8988T (cell line): ENCODE measurements at regions not wholly inside any gene's neighbourhood (a gene's known extent, or its start where the extent isn't known, plus 50 kb on each side); places are given as distances from the start of the nearest gene placed in this dataset.
"Not testable (repeated sequence)": the region's sequence is repeated elsewhere in the genome, so short reads cannot be mapped to it uniquely, and the experiment has no call there.

Experiments used
- DNase-seq: peaks from one replicate; pipeline ENCODE4 v3.0.0; 2011

GRCh38 chr10:109633846-109634245 lies 289.5 kb downstream of the XPNPEP1 start:
- DNase-seq, result no peak

DNA sequence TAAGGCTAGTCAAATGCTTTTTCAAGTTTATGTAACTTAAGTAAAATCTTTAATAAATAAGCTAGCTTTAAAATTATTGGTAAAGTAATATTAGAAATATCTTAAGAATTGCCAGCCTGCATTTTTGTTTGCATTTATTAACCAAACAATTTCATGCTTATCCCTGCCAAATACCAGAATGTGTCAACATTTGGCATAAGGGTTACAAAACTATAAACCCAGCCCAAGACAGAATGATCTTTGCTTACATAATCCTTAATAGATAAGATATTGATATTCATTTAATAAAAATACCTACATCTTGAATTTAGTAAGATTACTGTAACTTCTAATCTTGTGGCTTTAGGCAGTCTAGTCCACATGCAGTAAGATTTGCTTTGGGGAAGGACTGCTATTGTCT lies 290.3 kb downstream of the XPNPEP1 start:
- not testable (repeated sequence) for DNase-seq

DNA sequence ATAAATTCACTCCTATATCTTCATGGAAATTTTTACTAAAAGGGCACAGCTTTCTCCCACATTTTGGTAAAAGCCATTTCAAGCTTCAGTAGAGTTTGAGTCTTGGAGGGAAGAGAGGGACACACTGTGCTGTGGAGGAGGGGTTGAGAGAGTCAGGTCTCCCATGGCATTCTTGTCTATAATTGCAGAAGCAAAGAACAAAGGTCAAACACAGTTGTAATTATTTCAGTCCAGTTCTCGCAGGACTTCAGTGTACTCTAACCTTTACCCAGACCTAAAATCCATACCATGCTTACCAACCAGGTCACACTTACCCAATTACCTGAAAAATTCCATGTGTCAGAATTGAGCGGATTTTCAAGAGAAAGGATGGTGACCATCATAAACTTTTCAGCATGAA lies 298.4 kb downstream of the XPNPEP1 start:
- DNase-seq, result no peak

GRCh38 chr10:109622566-109622965 lies 300.7 kb downstream of the XPNPEP1 start:
- no peak for DNase-seq

DNA sequence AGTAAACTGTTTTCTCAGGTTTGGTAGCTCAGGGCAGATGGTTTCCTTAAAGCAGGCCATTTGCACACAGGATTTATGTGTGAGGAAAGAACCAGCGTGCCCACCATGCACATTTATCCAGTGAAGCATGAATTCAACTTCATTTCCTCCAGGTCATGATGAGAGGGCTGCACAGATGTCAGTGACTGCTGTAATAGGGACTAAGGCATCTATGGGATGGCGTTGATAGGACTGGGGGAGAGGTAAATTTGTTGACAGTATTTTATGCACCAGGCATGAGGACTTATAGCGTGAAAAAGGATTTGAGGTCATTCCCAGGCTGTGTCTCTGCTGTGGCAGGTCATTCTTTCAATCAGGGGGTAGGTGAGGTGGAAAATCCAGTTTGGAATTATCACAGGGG lies 302.9 kb downstream of the XPNPEP1 start:
- DNase-seq, result no peak

- DNase-seq, result no peak
These were observed 303.4 kb downstream of the XPNPEP1 start for GRCh38 chr10:109619914-109620313.

DNA sequence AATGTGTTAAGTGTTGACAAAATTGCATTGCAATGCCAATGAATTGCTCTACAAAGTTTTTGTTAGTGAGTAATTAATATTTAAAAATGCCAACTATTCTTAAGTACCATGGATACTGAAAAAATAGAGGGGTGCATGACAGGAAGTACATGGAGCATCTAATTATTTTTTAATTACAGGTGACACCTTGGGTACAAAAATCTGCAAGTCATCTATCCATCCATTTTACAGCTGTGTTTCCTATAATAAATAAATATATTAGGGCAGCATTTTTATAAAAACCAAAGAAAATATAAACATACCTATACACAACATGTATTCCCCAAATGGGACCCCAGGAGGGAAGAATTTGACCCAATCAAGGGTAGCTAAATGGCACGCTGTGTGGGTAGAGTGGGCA lies 304.6 kb downstream of the XPNPEP1 start:
- DNase-seq, result no peak

- no peak for DNase-seq
These were observed 305.0 kb downstream of the XPNPEP1 start for GRCh38 chr10:109618301-109618700.

- no peak for DNase-seq
These were observed 306.8 kb downstream of the XPNPEP1 start for GRCh38 chr10:109616359-109616980.

GRCh38 chr10:109595356-109595755 lies 328.0 kb downstream of the XPNPEP1 start:
- DNase-seq, result not testable (repeated sequence)

DNA sequence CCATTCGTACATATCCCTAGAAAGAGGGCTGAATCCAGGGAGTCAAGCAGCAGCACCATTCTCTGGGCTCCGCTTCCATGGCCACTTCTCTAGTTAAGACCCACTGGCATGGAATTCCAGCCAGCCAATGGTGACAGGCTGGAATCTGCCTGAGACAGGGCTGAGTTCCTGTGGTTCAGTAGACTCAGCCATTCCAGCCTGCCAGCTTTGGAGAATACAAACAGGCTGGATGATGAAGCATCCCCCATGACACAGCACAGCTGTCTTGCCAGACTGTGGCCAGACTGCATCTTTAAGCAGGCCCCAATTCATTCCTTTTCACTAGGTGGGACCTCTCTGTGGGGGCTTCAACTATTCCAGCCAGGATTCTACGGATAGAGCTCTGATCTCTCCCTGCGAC lies 329.6 kb downstream of the XPNPEP1 start:
- DNase-seq, result no peak

GRCh38 chr10:109592391-109592790 lies 330.9 kb downstream of the XPNPEP1 start:
- DNase-seq, result no peak

DNA sequence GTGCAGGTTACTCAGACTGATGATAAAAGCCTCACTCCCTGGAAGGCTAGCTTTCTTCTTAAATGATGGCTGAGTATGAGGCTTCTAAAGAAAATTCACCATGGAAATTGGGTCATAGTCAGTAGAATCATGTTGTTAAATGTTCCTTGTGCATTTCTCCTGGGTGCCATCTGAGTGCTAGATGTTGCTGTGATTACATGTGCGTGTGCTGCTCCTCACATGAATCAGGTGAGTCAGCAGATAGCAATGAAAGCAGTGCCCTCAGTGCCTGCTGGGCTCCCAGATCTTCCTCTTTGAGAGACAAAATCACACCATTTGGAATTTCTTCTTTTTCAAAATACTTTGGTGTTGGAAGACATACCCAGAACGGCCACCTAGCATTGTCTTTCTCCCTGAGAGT lies 331.7 kb downstream of the XPNPEP1 start:
- peak; percentile 26 for DNase-seq

- no peak for DNase-seq
These were observed 335.1 kb downstream of the XPNPEP1 start for GRCh38 chr10:109588259-109588658.

DNA sequence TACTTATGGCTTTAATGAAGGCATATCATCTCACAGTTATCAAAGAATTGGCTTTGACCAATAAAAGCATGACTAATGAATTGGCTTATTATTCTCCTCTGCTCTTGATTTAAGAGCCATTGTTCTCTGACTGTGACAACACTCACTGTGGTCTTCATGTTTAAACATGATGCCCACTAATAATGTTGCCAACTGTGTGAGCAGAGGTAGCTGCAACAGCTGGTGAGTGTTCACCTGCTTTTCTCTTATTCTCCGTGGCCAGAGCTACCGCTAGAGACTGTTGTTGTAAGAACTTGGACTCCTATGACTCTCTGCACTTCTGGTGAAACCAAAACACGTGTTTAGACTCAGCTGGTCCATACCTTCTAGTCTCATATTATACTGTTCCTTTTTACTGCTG lies 335.9 kb downstream of the XPNPEP1 start:
- no peak for DNase-seq

DNA sequence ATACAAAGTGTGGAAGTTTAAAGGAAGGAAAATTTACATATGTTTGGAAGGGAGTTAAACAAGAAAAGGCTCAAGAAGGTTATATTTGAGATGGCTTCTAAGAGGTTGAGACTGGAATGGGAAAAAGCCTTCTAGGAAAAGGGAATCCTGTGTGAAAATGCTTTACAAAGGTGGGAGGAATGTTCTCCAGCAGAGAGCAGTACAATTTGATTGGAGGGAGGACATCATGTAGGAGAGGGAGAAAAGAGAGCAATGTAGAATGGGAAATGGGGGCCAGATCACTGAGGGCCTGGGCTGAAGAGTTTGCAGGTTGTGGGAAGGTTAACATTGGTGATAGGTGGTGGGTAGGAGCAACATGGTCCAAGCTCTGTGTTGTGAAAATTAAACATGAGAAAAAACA lies 366.9 kb downstream of the XPNPEP1 start:
- DNase-seq, result no peak

GRCh38 chr10:109542050-109542603 lies 381.2 kb downstream of the XPNPEP1 start:
- DNase-seq, result not testable (repeated sequence)

GRCh38 chr10:109534193-109534592 lies 389.1 kb downstream of the XPNPEP1 start:
- no peak for DNase-seq

GRCh38 chr10:109529258-109529657 lies 394.1 kb downstream of the XPNPEP1 start:
- DNase-seq, result no peak

- DNase-seq, result no peak
These were observed 405.6 kb downstream of the XPNPEP1 start for GRCh38 chr10:109517748-109518147.

- DNase-seq, result no peak
These were observed 418.9 kb downstream of the XPNPEP1 start for GRCh38 chr10:109504401-109504800.

GRCh38 chr10:109487691-109488090 lies 435.6 kb downstream of the XPNPEP1 start:
- DNase-seq, result no peak

GRCh38 chr10:109480836-109481235 lies 442.5 kb downstream of the XPNPEP1 start:
- DNase-seq, result no peak

DNA sequence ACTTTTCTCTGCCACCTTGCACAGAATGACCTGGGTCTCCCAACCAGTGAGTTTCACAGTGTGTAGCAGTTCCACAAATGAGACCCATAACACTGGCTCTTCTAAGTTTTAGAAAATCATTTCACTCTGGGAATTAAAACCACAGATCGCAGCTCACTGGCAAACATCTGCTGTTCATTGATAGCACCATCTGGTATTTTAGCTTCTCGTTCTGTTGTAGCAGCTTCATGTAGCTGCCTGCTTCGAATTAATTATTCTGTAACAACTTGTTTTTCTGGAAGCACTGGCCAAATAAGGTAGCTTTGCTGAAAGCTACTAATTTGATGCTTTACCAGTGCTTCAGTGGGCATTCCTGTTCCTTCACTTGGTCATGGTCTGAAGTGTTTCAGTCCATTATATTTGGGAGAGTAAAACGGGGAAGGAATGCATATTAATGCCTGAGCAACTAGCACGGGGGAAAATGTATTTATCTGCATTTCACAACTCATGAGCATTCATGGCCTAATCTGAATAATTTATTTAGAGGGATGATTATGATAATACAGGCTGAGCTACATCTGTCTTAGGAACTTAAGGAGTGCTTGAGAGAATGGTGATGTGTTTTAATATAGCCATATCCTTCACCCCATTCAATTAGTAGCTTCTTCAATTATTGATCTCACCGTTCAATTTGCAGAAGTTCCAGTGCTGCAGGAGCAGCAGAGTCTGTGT lies 447.4 kb downstream of the XPNPEP1 start:
- no peak for DNase-seq

DNA sequence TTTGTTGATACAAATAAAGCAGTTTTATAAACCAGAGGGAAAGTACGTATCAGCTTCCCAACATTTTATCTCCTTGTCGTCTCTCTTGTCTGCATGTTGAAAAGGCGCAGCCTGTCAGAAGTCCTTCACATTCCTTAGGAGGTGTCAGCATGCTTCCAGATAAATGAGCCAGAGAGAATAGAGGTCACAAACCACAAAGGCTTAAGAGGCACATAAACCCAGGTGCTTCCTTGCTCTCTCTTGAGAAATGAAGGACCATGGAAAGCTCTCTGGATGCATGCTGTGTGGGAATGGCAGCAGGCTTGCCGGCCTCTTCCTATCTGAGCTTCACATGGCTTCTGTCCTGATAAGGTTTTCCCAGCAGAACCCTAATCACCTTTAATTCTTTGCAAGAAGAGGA lies 448.5 kb downstream of the XPNPEP1 start:
- DNase-seq, result no peak
